ENCODE measurements at regions not wholly inside any gene's neighbourhood (a gene's known extent, or its start where the extent isn't known, plus 50 kb on each side); places are given as distances from the start of the nearest gene placed in this dataset.

- ATAC-seq (no peak), DNase-seq (no peak)
- H3K27ac ChIP-seq: no peak overlapping the region
- no peak overlapping the region for H3K4me3 ChIP-seq
- TF ChIP-seq CTCF (IDR thresholded peaks at IDR 0.05): no peak
- H3K9me3 ChIP-seq: no peaks in the 10 kb centered on the region
- H3K27me3 ChIP-seq: no peaks in the 10 kb centered on the region
- intact Hi-C loops (cut with DNase I): no loop called here
- no peaks in the 10 kb centered on the region for H3K4me1 ChIP-seq
- H3K36me3 ChIP-seq: no peaks in the 10 kb centered on the region
These were observed 738.7 kb downstream of the LTN1 start for GRCh38 chr21:28253961-28254360.

DNA sequence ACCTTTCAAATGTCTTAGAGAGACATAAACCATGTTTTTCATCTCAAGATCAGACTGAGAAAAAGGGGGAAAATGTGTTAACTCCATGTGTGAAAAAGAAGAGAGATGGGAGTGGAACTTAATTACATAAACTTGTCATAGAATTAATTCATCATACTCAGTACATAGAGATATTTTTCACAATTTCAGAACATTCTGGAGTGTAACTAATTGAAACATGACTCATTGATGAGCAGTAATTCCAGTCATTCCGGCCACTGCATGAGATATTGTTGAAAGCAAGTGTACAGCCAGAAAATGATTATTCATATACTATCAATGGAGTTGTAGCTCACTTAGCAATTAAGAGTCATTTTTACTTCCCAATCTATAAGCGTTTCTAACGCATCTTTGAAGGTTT, 739.3 kb downstream of the LTN1 start:
- no peak for ATAC-seq
- no peaks in the 10 kb centered on the region for H3K4me1 ChIP-seq
- H3K9me3 ChIP-seq: no peaks in the 10 kb centered on the region
- H3K36me3 ChIP-seq: no peaks in the 10 kb centered on the region
- no peak for TF ChIP-seq CTCF (IDR thresholded peaks at IDR 0.05)
- no peak overlapping the region for H3K4me3 ChIP-seq
- H3K27ac ChIP-seq: no peak overlapping the region
- intact Hi-C loops (cut with DNase I): no loop called here
- H3K27me3 ChIP-seq: no peaks in the 10 kb centered on the region
- no peak for DNase-seq

- no peaks in the 10 kb centered on the region for H3K36me3 ChIP-seq
- no peak overlapping the region for H3K4me3 ChIP-seq
- no peak for TF ChIP-seq CTCF (IDR thresholded peaks at IDR 0.05)
- no peaks in the 10 kb centered on the region for H3K9me3 ChIP-seq
- DNase-seq (no peak), ATAC-seq (no peak)
- H3K27ac ChIP-seq: no peak overlapping the region
- intact Hi-C loops (cut with DNase I): no loop called here
- H3K4me1 ChIP-seq: no peaks in the 10 kb centered on the region
- no peaks in the 10 kb centered on the region for H3K27me3 ChIP-seq
These were observed 739.7 kb downstream of the LTN1 start for GRCh38 chr21:28252928-28253327.

DNA sequence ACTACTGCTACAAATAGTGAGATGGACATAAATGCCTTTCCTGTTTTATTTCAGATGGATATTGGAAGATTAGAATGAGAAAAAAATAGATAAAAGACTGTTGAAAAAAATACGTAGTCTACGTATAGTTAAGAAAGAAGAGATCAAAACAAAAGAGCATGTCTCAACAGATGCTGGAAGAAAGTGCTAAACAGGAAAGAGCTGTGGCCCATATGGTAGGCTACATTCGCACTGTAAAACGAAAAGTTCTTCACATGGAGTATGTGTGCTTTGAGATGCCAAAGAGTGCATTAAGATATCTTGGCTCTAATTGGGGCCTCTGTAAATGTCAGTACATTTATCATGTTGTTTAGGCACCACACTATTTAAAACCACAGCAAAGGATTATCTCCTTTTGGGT, 741.7 kb downstream of the LTN1 start:
- H3K36me3 ChIP-seq: no peaks in the 10 kb centered on the region
- no peak overlapping the region for H3K4me3 ChIP-seq
- no peak overlapping the region for H3K27ac ChIP-seq
- H3K9me3 ChIP-seq: no peaks in the 10 kb centered on the region
- DNase-seq (no peak), ATAC-seq (no peak)
- intact Hi-C loops (cut with DNase I): no loop called here
- H3K27me3 ChIP-seq: no peaks in the 10 kb centered on the region
- H3K4me1 ChIP-seq: no peaks in the 10 kb centered on the region
- TF ChIP-seq CTCF (IDR thresholded peaks at IDR 0.05): no peak

DNA sequence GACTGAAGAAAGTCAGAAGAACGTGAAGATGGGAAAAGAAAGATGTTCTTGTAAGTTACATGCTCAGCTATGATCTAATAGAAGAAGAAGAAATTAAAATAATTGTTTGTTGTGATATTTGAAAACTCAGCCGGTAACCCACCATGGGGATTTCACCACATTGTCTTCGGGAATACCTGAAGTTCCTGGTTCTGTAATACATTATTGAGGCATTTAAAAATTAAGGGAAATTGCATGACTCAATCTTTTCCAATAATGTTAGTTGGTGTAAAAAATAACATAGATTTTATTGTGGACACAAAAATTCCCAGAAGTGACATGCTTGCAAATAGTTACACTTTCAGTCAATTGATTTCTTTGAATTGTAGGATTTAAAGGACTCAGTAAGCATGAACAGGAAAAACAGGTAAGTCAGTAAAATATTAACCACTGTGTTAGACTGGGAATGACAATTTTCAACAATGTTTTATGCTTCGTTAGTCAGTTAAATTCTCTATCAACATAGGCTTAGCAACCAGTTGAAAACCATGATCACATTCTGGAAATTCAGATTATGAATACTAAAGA, 745.1 kb downstream of the LTN1 start:
- no peak for ATAC-seq
- DNase-seq: peak in 1 of 4 donors; percentile 22
- Histone ChIP-seq H3K9me3 (no peaks in the 10 kb centered on the region), H3K4me1 (no peaks in the 10 kb centered on the region), H3K4me3 (no peak overlapping the region), H3K36me3 (no peaks in the 10 kb centered on the region), H3K27ac (no peak overlapping the region), H3K27me3 (no peaks in the 10 kb centered on the region)
- no peak for TF ChIP-seq CTCF (IDR thresholded peaks at IDR 0.05)
- intact Hi-C loops (cut with DNase I): no loop called here

All from left lung (tissue), 4 donors.